Hepatocyte (in vitro differentiated cells): ENCODE measurements at regions not wholly inside any gene's neighbourhood (a gene's known extent, or its start where the extent isn't known, plus 50 kb on each side); places are given as distances from the start of the nearest gene placed in this dataset.

Experiments used
- CTCF ChIP-seq: fragments of 200-600 bp; sonication (generic); IDR thresholded peaks from 2 replicates; pipeline ENCODE4 v1.5.1; 2016; ENCODE audit warnings: antibody characterized with exemption, mild to moderate bottlenecking; ENCODE audit not compliant: poor library complexity
- EZH2 ChIP-seq: fragments of 200-600 bp; sonication (generic); IDR thresholded peaks from 2 replicates; pipeline ENCODE4 v1.6.1; 2016; ENCODE audit warnings: antibody characterized with exemption, mild to moderate bottlenecking, borderline replicate concordance
- EZH2phosphoT487 ChIP-seq: fragments of 200-600 bp; sonication (generic); IDR thresholded peaks from one replicate; pipeline ENCODE4 v1.6.1; 2018; ENCODE audit warnings: antibody characterized with exemption, mild to moderate bottlenecking, low read depth, moderate library complexity; ENCODE audit not compliant: unreplicated experiment, severe bottlenecking

- TF ChIP-seq CTCF (no peak), EZH2 (no peak), EZH2phosphoT487 (no peak)
These were observed 191.8 kb downstream of the BMP4 start for GRCh38 chr14:53764846-53765245.
